GM23338 (cell line): ENCODE measurements at regions not wholly inside any gene's neighbourhood (a gene's known extent, or its start where the extent isn't known, plus 50 kb on each side); places are given as distances from the start of the nearest gene placed in this dataset.

Experiments used
- ATAC-seq: fragments of 200-7000 bp; cut with Tn5 transposase; 3 replicates; pipeline ENCODE4 v1.9.1; 2020
- DNase-seq: peaks from one replicate; pipeline ENCODE4 v3.0.0-alpha.2; 2015; ENCODE audit warnings: low spot score
- H2AFZ ChIP-seq: fragments of 200-600 bp; sonication (generic); 2 replicates; pipeline ENCODE4 v1.8.0; 2016; ENCODE audit warnings: antibody characterized with exemption, mild to moderate bottlenecking, moderate library complexity
- H3F3A ChIP-seq: fragments of 200-600 bp; sonication (generic); replicated peaks from 2 replicates; pipeline ENCODE4 v1.8.0; 2017; ENCODE audit warnings: antibody characterized with exemption, mixed run types, low read depth
- H3K27ac ChIP-seq: fragments of 200-600 bp; sonication (generic); 2 replicates; pipeline ENCODE4 v1.6.1; 2016; ENCODE audit warnings: low read depth
- H3K27me3 ChIP-seq: fragments of 200-600 bp; sonication (generic); 2 replicates; pipeline ENCODE4 v1.8.0; 2016; ENCODE audit warnings: mild to moderate bottlenecking, mixed run types, moderate library complexity; ENCODE audit not compliant: insufficient read depth
- H3K36me3 ChIP-seq: fragments of 200-600 bp; sonication (generic); 2 replicates; pipeline ENCODE4 v1.8.0; 2016; ENCODE audit warnings: mild to moderate bottlenecking; ENCODE audit not compliant: insufficient read depth
- H3K4me1 ChIP-seq: fragments of 200-600 bp; sonication (generic); 2 replicates; pipeline ENCODE4 v1.8.0; 2016; ENCODE audit warnings: mild to moderate bottlenecking, moderate library complexity; ENCODE audit not compliant: insufficient read depth
- H3K4me2 ChIP-seq: fragments of 200-600 bp; sonication (generic); 2 replicates; pipeline ENCODE4 v1.7.1; 2017; ENCODE audit warnings: mixed run types
- H3K4me3 ChIP-seq: fragments of 200-600 bp; sonication (generic); 2 replicates; pipeline ENCODE4 v1.6.1; 2016; ENCODE audit warnings: mixed run types
- H3K79me2 ChIP-seq: fragments of 200-600 bp; sonication (generic); replicated peaks from 2 replicates; pipeline ENCODE4 v1.8.0; 2017; ENCODE audit warnings: mild to moderate bottlenecking; ENCODE audit not compliant: insufficient read depth
- H3K9me2 ChIP-seq: fragments of 200-600 bp; sonication (generic); 2 replicates; pipeline ENCODE4 v1.8.0; 2017; ENCODE audit not compliant: insufficient read depth
- H4K20me1 ChIP-seq: fragments of 200-600 bp; sonication (generic); replicated peaks from 2 replicates; pipeline ENCODE4 v1.8.0; 2017; ENCODE audit warnings: mild to moderate bottlenecking; ENCODE audit not compliant: insufficient read depth
- H3K27ac Mint-ChIP-seq: 2 replicates; pipeline ENCODE4 v1.8.0; 2020; ENCODE audit warnings: inconsistent platforms, mild to moderate bottlenecking, moderate library complexity, mixed read lengths
- H3K27me3 Mint-ChIP-seq: 3 replicates; pipeline ENCODE4 v1.8.0; 2022; ENCODE audit warnings: low read depth, mild to moderate bottlenecking, moderate library complexity, mixed read lengths, inconsistent platforms; ENCODE audit not compliant: insufficient read depth, poor library complexity
- H3K36me3 Mint-ChIP-seq: 3 replicates; pipeline ENCODE4 v1.8.0; 2021; ENCODE audit warnings: low read depth, mild to moderate bottlenecking, inconsistent platforms, moderate library complexity, mixed read lengths
- H3K4me1 Mint-ChIP-seq: 3 replicates; pipeline ENCODE4 v1.8.0; 2020; ENCODE audit warnings: mild to moderate bottlenecking, inconsistent platforms, mixed read lengths
- H3K4me3 Mint-ChIP-seq: 3 replicates; pipeline ENCODE4 v1.8.0; 2021; ENCODE audit warnings: moderate library complexity, mild to moderate bottlenecking, inconsistent platforms, mixed read lengths
- H3K9me3 Mint-ChIP-seq: 3 replicates; pipeline ENCODE4 v1.8.0; 2020; ENCODE audit warnings: moderate library complexity, mild to moderate bottlenecking, inconsistent platforms, mixed read lengths
- CREB1 ChIP-seq: fragments of 250-450 bp; sonication (Bioruptor Pico); IDR thresholded peaks from 2 replicates; pipeline ENCODE4 v1.5.0; 2020; ENCODE audit warnings: low read depth, mild to moderate bottlenecking, moderate library complexity
- CTCF ChIP-seq, 2 experiments: fragments of 200-600 bp in 1 of 2; sonication (generic) in 1 of 2; conservative IDR thresholded peaks; 2 replicates each; pipeline versions ENCODE4 v1.5.1 to v1.6.1; 2016 to 2017; ENCODE audit warnings: antibody characterized with exemption in 2 of 2, low read depth in 2 of 2, mild to moderate bottlenecking in 2 of 2, moderate library complexity in 1 of 2
- EZH2 ChIP-seq: fragments of 200-600 bp; sonication (generic); IDR thresholded peaks from one replicate; pipeline ENCODE4 v1.8.0; 2017; ENCODE audit warnings: antibody characterized with exemption, mild to moderate bottlenecking, low read depth; ENCODE audit not compliant: unreplicated experiment
- EZH2phosphoT487 ChIP-seq: fragments of 200-600 bp; sonication (generic); IDR thresholded peaks from one replicate; pipeline ENCODE4 v1.8.1; 2018; ENCODE audit warnings: antibody characterized with exemption; ENCODE audit not compliant: unreplicated experiment
- NANOG ChIP-seq: IDR thresholded peaks from 2 replicates; pipeline ENCODE4 v1.6.1; 2016; ENCODE audit warnings: antibody characterized with exemption, borderline replicate concordance
- POLR2AphosphoS5 ChIP-seq: IDR thresholded peaks from 2 replicates; pipeline ENCODE4 v1.6.1; 2016; ENCODE audit warnings: antibody characterized with exemption, low read depth
- REST ChIP-seq: IDR thresholded peaks from one replicate; pipeline ENCODE4 v1.6.1; 2018; ENCODE audit warnings: antibody characterized with exemption; ENCODE audit not compliant: unreplicated experiment
- ZNF331 ChIP-seq: fragments of 250-450 bp; sonication (Bioruptor Pico); IDR thresholded peaks from 2 replicates; pipeline ENCODE4 v1.5.0; 2020; ENCODE audit warnings: low read depth, mild to moderate bottlenecking, moderate library complexity

GRCh38 chr5:96322217-96322616, 110.8 kb downstream of the PCSK1 start:
- ATAC-seq (no peak), DNase-seq (no peak)
- Histone ChIP-seq H3K9me2 (0 out of 2 replicates have a peak, but pooled peaks cover 4% of the 10 kb centered on the region), H3F3A (no peaks in the 10 kb centered on the region), H3K4me3 (no peak overlapping the region), H2AFZ (no peak overlapping the region), H3K36me3 (no peaks in the 10 kb centered on the region), H4K20me1 (no peaks in the 10 kb centered on the region), H3K4me1 (no peaks in the 10 kb centered on the region), H3K27me3 (no peaks in the 10 kb centered on the region), H3K79me2 (no peaks in the 10 kb centered on the region), H3K4me2 (no peak overlapping the region), H3K27ac (no peak overlapping the region)
- H3K4me1 Mint-ChIP-seq: no peaks in the 10 kb centered on the region
- no peaks in the 10 kb centered on the region for H3K27me3 Mint-ChIP-seq
- no peak overlapping the region for H3K27ac Mint-ChIP-seq
- H3K36me3 Mint-ChIP-seq: no peaks in the 10 kb centered on the region
- H3K4me3 Mint-ChIP-seq: no peak overlapping the region
- no peaks in the 10 kb centered on the region for H3K9me3 Mint-ChIP-seq
- TF ChIP-seq EZH2 (no peak), CREB1 (CRISPR knock-in tag) (no peak), REST (no peak), POLR2AphosphoS5 (no peak), EZH2phosphoT487 (no peak), NANOG (no peak)

DNA sequence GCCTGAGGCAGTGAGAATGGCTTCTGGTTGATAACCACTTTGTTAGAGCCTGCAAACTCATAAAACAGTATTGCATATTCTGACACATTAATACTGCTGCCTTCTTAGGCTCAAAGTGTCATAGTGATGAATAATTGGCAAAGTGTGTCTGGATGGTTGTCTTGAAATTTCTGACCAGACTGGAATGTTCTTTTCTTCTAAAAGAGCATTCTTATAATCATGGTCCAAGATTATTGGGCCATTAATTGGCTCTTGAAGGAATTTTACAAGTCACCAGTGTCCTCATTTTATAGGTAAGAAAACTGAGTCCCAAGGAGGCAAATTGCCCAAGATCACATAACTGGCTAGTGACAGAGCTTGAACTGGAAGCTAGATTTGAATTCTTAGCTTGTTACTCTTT, 111.7 kb downstream of the PCSK1 start:
- H3K4me1 Mint-ChIP-seq: peaks cover 1% of the 10 kb centered on the region
- H3K27me3 Mint-ChIP-seq: no peaks in the 10 kb centered on the region
- Histone ChIP-seq H3F3A (no peaks in the 10 kb centered on the region), H3K9me2 (0 out of 2 replicates have a peak, but pooled peaks cover 4% of the 10 kb centered on the region), H3K79me2 (no peaks in the 10 kb centered on the region), H3K4me1 (no peaks in the 10 kb centered on the region; the same call in 1 of the 2 replicates), H4K20me1 (no peaks in the 10 kb centered on the region), H3K27me3 (no peaks in the 10 kb centered on the region), H3K4me2 (no peak overlapping the region), H3K4me3 (no peak overlapping the region), H3K36me3 (no peaks in the 10 kb centered on the region), H3K27ac (no peak overlapping the region), H2AFZ (no peak overlapping the region)
- ATAC-seq (no peak), DNase-seq (no peak)
- H3K36me3 Mint-ChIP-seq: no peaks in the 10 kb centered on the region
- no peak overlapping the region for H3K27ac Mint-ChIP-seq
- no peaks in the 10 kb centered on the region for H3K9me3 Mint-ChIP-seq
- H3K4me3 Mint-ChIP-seq: no peak overlapping the region
- TF ChIP-seq CTCF (conservative IDR thresholded peaks at IDR 0.05; ENCODE audit: low read depth in 2 of 2): no peak
- TF ChIP-seq EZH2: no peak
- no peak for TF ChIP-seq ZNF331
- TF ChIP-seq EZH2phosphoT487: no peak
- no peak for TF ChIP-seq REST
- no peak for TF ChIP-seq NANOG
